Prostate gland (tissue), 2 donors: ENCODE measurements at regions not wholly inside any gene's neighbourhood (a gene's known extent, or its start where the extent isn't known, plus 50 kb on each side); places are given as distances from the start of the nearest gene placed in this dataset.

ENCODE experiments used
- POLR2A ChIP-seq: fragments of 450-650 bp; IDR thresholded peaks from one replicate; pipeline ENCODE4 v1.6.1; 2016; ENCODE audit warnings: antibody characterized with exemption, mild to moderate bottlenecking
- POLR2AphosphoS5 ChIP-seq: sonication (generic); formaldehyde crosslinking; IDR thresholded peaks from one replicate; pipeline ENCODE4 v1.6.1; 2017; ENCODE audit warnings: antibody characterized with exemption
- TF ChIP-seq, protein P1 (sequence below), 4 experiments: fragments of 200-600 bp in 2 of 4; fragments of 450-650 bp in 2 of 4; sonication (generic) in 2 of 4; IDR thresholded peaks; 1 replicate in 3 of 4; 2 replicates in 1 of 4; pipeline ENCODE4 v1.5.1; 2016 to 2019; ENCODE audit warnings: antibody characterized with exemption in 4 of 4, mild to moderate bottlenecking in 2 of 4, moderate library complexity in 2 of 4

DNA sequence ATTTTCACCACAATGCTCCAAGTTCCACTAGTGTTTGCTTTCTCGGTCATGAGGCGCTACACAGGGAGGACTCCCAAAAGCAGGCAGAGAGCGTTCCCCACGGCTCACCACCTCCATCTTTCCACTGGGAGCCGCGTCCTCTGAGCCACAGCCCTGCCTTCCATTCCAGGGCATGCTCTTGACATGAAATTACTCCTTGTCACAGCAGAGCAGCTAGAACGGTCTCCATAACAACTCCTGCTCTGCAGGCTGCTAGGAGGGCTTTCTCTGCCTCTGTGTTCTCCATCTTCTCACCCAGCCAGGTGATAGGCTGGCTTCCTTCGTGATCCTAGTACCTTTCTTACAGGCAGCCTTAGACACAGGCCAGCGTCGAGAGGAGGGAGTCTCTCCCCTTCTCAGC lies 171.8 kb upstream of the UBL3 start:
- TF ChIP-seq, protein P1, sequence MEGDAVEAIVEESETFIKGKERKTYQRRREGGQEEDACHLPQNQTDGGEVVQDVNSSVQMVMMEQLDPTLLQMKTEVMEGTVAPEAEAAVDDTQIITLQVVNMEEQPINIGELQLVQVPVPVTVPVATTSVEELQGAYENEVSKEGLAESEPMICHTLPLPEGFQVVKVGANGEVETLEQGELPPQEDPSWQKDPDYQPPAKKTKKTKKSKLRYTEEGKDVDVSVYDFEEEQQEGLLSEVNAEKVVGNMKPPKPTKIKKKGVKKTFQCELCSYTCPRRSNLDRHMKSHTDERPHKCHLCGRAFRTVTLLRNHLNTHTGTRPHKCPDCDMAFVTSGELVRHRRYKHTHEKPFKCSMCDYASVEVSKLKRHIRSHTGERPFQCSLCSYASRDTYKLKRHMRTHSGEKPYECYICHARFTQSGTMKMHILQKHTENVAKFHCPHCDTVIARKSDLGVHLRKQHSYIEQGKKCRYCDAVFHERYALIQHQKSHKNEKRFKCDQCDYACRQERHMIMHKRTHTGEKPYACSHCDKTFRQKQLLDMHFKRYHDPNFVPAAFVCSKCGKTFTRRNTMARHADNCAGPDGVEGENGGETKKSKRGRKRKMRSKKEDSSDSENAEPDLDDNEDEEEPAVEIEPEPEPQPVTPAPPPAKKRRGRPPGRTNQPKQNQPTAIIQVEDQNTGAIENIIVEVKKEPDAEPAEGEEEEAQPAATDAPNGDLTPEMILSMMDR (IDR thresholded peaks at IDR 0.05), result no peak
- TF ChIP-seq POLR2A (no peak), POLR2AphosphoS5 (no peak)
